ENCODE measurements at regions not wholly inside any gene's neighbourhood (a gene's known extent, or its start where the extent isn't known, plus 50 kb on each side); places are given as distances from the start of the nearest gene placed in this dataset.

- TF ChIP-seq CREB1 (CRISPR knock-in tag; IDR thresholded peaks at IDR 0.05; ENCODE audit: low read depth) (no peak), ZNF114 (CRISPR knock-in tag; IDR thresholded peaks at IDR 0.05) (no peak), POLR2AphosphoS5 (IDR thresholded peaks at IDR 0.05; ENCODE audit: low read depth) (no peak)
These were observed 240.3 kb downstream of the ZIC1 start (continued) for GRCh38 chr3:147649475-147649874.

- H3K9me2 ChIP-seq (ENCODE audit: insufficient read depth) = no peaks in the 10 kb centered on the region
- TF ChIP-seq ZNF114 (CRISPR knock-in tag; IDR thresholded peaks at IDR 0.05) (no peak), POLR2AphosphoS5 (IDR thresholded peaks at IDR 0.05; ENCODE audit: low read depth) (no peak), EZH2phosphoT487 (IDR thresholded peaks at IDR 0.05; ENCODE audit: unreplicated experiment) (no peak), STAT1 (IDR thresholded peaks at IDR 0.05; ENCODE audit: unreplicated experiment) (no peak), JUNB (IDR thresholded peaks at IDR 0.05; ENCODE audit: unreplicated experiment) (no peak), ZNF331 (CRISPR knock-in tag; IDR thresholded peaks at IDR 0.05; ENCODE audit: low read depth) (no peak), EZH2 (IDR thresholded peaks at IDR 0.05; ENCODE audit: low read depth, unreplicated experiment) (no peak), CREB1 (CRISPR knock-in tag; IDR thresholded peaks at IDR 0.05; ENCODE audit: low read depth) (no peak), NANOG (IDR thresholded peaks at IDR 0.05; ENCODE audit: borderline replicate concordance) (no peak)
- TF ChIP-seq, protein P1, sequence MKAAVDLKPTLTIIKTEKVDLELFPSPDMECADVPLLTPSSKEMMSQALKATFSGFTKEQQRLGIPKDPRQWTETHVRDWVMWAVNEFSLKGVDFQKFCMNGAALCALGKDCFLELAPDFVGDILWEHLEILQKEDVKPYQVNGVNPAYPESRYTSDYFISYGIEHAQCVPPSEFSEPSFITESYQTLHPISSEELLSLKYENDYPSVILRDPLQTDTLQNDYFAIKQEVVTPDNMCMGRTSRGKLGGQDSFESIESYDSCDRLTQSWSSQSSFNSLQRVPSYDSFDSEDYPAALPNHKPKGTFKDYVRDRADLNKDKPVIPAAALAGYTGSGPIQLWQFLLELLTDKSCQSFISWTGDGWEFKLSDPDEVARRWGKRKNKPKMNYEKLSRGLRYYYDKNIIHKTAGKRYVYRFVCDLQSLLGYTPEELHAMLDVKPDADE (IDR thresholded peaks at IDR 0.05) = no peak
- TF ChIP-seq, protein P2, sequence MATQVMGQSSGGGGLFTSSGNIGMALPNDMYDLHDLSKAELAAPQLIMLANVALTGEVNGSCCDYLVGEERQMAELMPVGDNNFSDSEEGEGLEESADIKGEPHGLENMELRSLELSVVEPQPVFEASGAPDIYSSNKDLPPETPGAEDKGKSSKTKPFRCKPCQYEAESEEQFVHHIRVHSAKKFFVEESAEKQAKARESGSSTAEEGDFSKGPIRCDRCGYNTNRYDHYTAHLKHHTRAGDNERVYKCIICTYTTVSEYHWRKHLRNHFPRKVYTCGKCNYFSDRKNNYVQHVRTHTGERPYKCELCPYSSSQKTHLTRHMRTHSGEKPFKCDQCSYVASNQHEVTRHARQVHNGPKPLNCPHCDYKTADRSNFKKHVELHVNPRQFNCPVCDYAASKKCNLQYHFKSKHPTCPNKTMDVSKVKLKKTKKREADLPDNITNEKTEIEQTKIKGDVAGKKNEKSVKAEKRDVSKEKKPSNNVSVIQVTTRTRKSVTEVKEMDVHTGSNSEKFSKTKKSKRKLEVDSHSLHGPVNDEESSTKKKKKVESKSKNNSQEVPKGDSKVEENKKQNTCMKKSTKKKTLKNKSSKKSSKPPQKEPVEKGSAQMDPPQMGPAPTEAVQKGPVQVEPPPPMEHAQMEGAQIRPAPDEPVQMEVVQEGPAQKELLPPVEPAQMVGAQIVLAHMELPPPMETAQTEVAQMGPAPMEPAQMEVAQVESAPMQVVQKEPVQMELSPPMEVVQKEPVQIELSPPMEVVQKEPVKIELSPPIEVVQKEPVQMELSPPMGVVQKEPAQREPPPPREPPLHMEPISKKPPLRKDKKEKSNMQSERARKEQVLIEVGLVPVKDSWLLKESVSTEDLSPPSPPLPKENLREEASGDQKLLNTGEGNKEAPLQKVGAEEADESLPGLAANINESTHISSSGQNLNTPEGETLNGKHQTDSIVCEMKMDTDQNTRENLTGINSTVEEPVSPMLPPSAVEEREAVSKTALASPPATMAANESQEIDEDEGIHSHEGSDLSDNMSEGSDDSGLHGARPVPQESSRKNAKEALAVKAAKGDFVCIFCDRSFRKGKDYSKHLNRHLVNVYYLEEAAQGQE (IDR thresholded peaks at IDR 0.05; ENCODE audit: unreplicated experiment) = no peak
- H3K27me3 Mint-ChIP-seq (ENCODE audit: insufficient read depth, low read depth, poor library complexity) = peaks cover 3% of the 10 kb centered on the region
These were observed 242.1 kb downstream of the ZIC1 start for GRCh38 chr3:147651107-147651778.

More at GRCh38 chr3:147651107-147651778, 242.1 kb downstream of the ZIC1 start:
- Histone ChIP-seq H3F3A (replicated peaks; ENCODE audit: low read depth) (no peaks in the 10 kb centered on the region), H3K4me3 (no peak overlapping the region), H3K4me1 (ENCODE audit: insufficient read depth) (no peaks in the 10 kb centered on the region), H3K79me2 (replicated peaks; ENCODE audit: insufficient read depth) (no peaks in the 10 kb centered on the region), H4K20me1 (replicated peaks; ENCODE audit: insufficient read depth) (no peaks in the 10 kb centered on the region), H3K27me3 (ENCODE audit: insufficient read depth) (no peaks in the 10 kb centered on the region), H3K27ac (ENCODE audit: low read depth) (no peak overlapping the region), H3K4me2 (no peak overlapping the region), H3K36me3 (ENCODE audit: insufficient read depth) (no peaks in the 10 kb centered on the region), H2AFZ (no peak overlapping the region)
- no peak for DNase-seq (ENCODE audit: low spot score)
- Mint-ChIP-seq H3K4me1 (no peaks in the 10 kb centered on the region; the same call in 2 of the 3 replicates), H3K9me3 (no peaks in the 10 kb centered on the region), H3K27ac (no peak overlapping the region), H3K36me3 (ENCODE audit: low read depth) (no peaks in the 10 kb centered on the region), H3K4me3 (no peak overlapping the region)
- no peak for ATAC-seq

Measured in GM23338 (cell line).